ENCODE measurements at regions not wholly inside any gene's neighbourhood (a gene's known extent, or its start where the extent isn't known, plus 50 kb on each side); places are given as distances from the start of the nearest gene placed in this dataset.

- TF ChIP-seq CTCF (IDR thresholded peaks at IDR 0.05; ENCODE audit: poor library complexity) = no peak
- no peak for TF ChIP-seq EZH2phosphoT487 (IDR thresholded peaks at IDR 0.05; ENCODE audit: low read depth, severe bottlenecking, unreplicated experiment)
Measured at GRCh38 chr2:129518937-129519336, 460.5 kb upstream of the RAB6C start.
